Smooth muscle cell (in vitro differentiated cells): ENCODE measurements at regions not wholly inside any gene's neighbourhood (a gene's known extent, or its start where the extent isn't known, plus 50 kb on each side); places are given as distances from the start of the nearest gene placed in this dataset.
"Not testable (repeated sequence)": the region's sequence is repeated elsewhere in the genome, so short reads cannot be mapped to it uniquely, and the experiment has no call there.

Source experiments
- DNase-seq: peaks from one replicate; lab custom pipeline; 2025; ENCODE audit not compliant: unreplicated experiment; lab: John Stamatoyannopoulos, UW
- H2AFZ ChIP-seq: fragments of 200-600 bp; sonication (generic); 2 replicates; pipeline ENCODE4 v1.6.0; 2016; ENCODE audit warnings: antibody characterized with exemption, low read depth, mild to moderate bottlenecking
- H3F3A ChIP-seq: fragments of 200-600 bp; sonication (generic); 2 replicates; pipeline ENCODE4 v1.6.0; 2017; ENCODE audit warnings: antibody characterized with exemption, low read depth
- H3K27ac ChIP-seq: fragments of 200-600 bp; sonication (generic); 2 replicates; pipeline ENCODE4 v1.5.1; 2016; ENCODE audit warnings: low read depth, mild to moderate bottlenecking
- H3K27me3 ChIP-seq: fragments of 200-600 bp; sonication (generic); 2 replicates; pipeline ENCODE4 v1.6.1; 2016; ENCODE audit warnings: low read depth, mild to moderate bottlenecking
- H3K36me3 ChIP-seq: fragments of 200-600 bp; sonication (generic); 2 replicates; pipeline ENCODE4 v1.5.1; 2016; ENCODE audit warnings: low read depth
- H3K4me1 ChIP-seq: fragments of 200-600 bp; sonication (generic); 2 replicates; pipeline ENCODE4 v1.5.1; 2016; ENCODE audit warnings: low read depth
- H3K4me2 ChIP-seq: fragments of 200-600 bp; sonication (generic); 2 replicates; pipeline ENCODE4 v1.6.0; 2016; ENCODE audit warnings: mild to moderate bottlenecking
- H3K4me3 ChIP-seq: fragments of 200-600 bp; sonication (generic); 2 replicates; pipeline ENCODE4 v1.5.1; 2016; ENCODE audit warnings: mild to moderate bottlenecking
- H3K79me2 ChIP-seq: fragments of 200-600 bp; sonication (generic); 2 replicates; pipeline ENCODE4 v1.6.0; 2016; ENCODE audit warnings: low read depth, mild to moderate bottlenecking
- H3K9ac ChIP-seq: fragments of 200-600 bp; sonication (generic); 2 replicates; pipeline ENCODE4 v1.6.0; 2016; ENCODE audit warnings: low read depth
- H3K9me3 ChIP-seq: fragments of 200-600 bp; sonication (generic); replicated peaks from 2 replicates; pipeline ENCODE4 v1.5.1; 2016; ENCODE audit warnings: low read depth
- H4K20me1 ChIP-seq: fragments of 200-600 bp; sonication (generic); 2 replicates; pipeline ENCODE4 v1.6.0; 2016; ENCODE audit warnings: low read depth
- CTCF ChIP-seq: fragments of 200-600 bp; sonication (generic); IDR thresholded peaks from 2 replicates; pipeline ENCODE4 v1.5.1; 2017; ENCODE audit warnings: borderline replicate concordance, mild to moderate bottlenecking, antibody characterized with exemption; ENCODE audit not compliant: insufficient read depth, poor library complexity, severe bottlenecking
- WGBS: methylation state at CpG from one replicate; pipeline ENCODE4 v1.1.7; 2016; ENCODE audit warnings: low lambda C conversion rate; 5-methylcytosine and 5-hydroxymethylcytosine counted together

- DNase-seq, result no peak
- Histone ChIP-seq H2AFZ (no peak overlapping the region), H3F3A (no peaks in the 10 kb centered on the region), H3K4me1 (no peaks in the 10 kb centered on the region), H3K4me2 (peak overlapping the region; percentile 59), H3K27ac (no peak overlapping the region), H3K79me2 (no peaks in the 10 kb centered on the region), H3K36me3 (no peaks in the 10 kb centered on the region), H3K27me3 (no peaks in the 10 kb centered on the region), H4K20me1 (no peaks in the 10 kb centered on the region), H3K4me3 (no peak overlapping the region), H3K9me3 (peaks cover 3% of the 10 kb centered on the region), H3K9ac (no peak overlapping the region)
- whole genome bisulfite sequencing, result 11% methylated on average over 2 of the region's 2 CpGs
- no peak for TF ChIP-seq CTCF
Measured at GRCh38 chr2:175726223-175726622, 275.8 kb downstream of the LNPK start.

GRCh38 chr2:175709248-175709647, 292.8 kb downstream of the LNPK start:
- Histone ChIP-seq H3K27ac (no peak overlapping the region), H3K9ac (no peak overlapping the region), H3K4me1 (no peaks in the 10 kb centered on the region), H3K4me3 (no peak overlapping the region), H3F3A (no peaks in the 10 kb centered on the region), H3K4me2 (no peak overlapping the region), H4K20me1 (no peaks in the 10 kb centered on the region), H3K79me2 (no peaks in the 10 kb centered on the region), H2AFZ (no peak overlapping the region), H3K27me3 (no peaks in the 10 kb centered on the region), H3K36me3 (no peaks in the 10 kb centered on the region), H3K9me3 (no peaks in the 10 kb centered on the region)
- 88% methylated on average over 6 of the region's 6 CpGs for WGBS
- no peak for TF ChIP-seq CTCF
- no peak for DNase-seq

GRCh38 chr2:175707322-175707721, 294.7 kb downstream of the LNPK start:
- Histone ChIP-seq H3K9ac (no peak overlapping the region), H3K4me2 (no peak overlapping the region), H3K4me1 (no peaks in the 10 kb centered on the region), H3K4me3 (no peak overlapping the region), H3K79me2 (no peaks in the 10 kb centered on the region), H3K9me3 (no peaks in the 10 kb centered on the region), H3K27me3 (no peaks in the 10 kb centered on the region), H2AFZ (no peak overlapping the region), H4K20me1 (no peaks in the 10 kb centered on the region), H3F3A (no peaks in the 10 kb centered on the region), H3K27ac (no peak overlapping the region), H3K36me3 (no peaks in the 10 kb centered on the region)
- WGBS, result 91% methylated on average over 8 of the region's 8 CpGs
- DNase-seq, result no peak
- TF ChIP-seq CTCF, result no peak

GRCh38 chr2:175704568-175704967, 297.5 kb downstream of the LNPK start:
- H3F3A ChIP-seq, DNase-seq, H3K79me2 ChIP-seq, H3K4me1 ChIP-seq, H3K9me3 ChIP-seq, H3K27me3 ChIP-seq, H2AFZ ChIP-seq, H4K20me1 ChIP-seq, H3K4me3 ChIP-seq, H3K36me3 ChIP-seq, H3K9ac ChIP-seq, H3K4me2 ChIP-seq, H3K27ac ChIP-seq: not testable (repeated sequence)
- WGBS, result 96% methylated on average over 22 of the region's 22 CpGs
